ENCODE measurements at regions not wholly inside any gene's neighbourhood (a gene's known extent, or its start where the extent isn't known, plus 50 kb on each side); places are given as distances from the start of the nearest gene placed in this dataset.

DNA sequence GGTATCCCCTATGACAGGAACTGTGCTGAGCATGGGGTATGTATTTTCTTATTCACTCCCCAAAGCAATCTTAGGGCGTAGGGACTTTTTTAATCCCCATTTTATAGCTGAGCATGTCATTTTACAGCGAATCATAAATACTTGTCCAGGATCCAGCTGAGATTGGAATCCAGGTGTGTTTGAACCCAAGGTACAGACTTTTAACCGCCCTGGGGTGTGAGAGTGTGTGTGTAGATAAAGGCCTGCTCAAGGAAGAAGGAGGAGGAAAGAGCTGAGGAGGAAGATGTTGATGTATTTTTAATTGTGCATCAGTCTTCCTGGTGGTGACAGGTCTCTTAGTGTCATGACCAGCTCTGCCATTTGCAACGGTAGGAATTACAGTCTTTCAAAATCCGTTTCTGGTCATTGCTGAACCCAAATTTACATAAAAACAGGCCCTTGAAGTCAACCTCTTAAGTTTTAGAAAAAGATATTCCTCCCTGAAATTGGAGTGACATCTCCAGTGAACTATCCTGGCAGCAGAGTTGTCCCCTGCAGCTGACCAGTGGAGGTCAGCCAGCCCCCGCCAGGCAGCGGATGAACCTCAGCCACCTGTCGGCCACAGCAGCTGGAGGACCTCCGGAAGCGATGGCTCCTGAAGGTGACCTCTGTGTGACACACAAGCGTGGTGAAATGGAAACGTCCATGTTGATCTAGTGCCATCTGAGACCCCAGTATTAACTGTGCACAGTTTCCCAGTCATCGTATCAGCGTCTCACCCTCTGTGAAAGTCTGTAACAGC, 92.8 kb upstream of the MITF start:
- Histone ChIP-seq H3K4me3 (no peak overlapping the region), H3K27ac (no peak overlapping the region), H3K36me3 (no peaks in the 10 kb centered on the region), H3K9me3 (no peaks in the 10 kb centered on the region), H3K4me1 (peaks cover 10% of the 10 kb centered on the region), H3K27me3 (no peaks in the 10 kb centered on the region)
- no peak for DNase-seq (ENCODE audit: low spot score in 2 of 2)
- 89% methylated on average over 11 of the region's 14 CpGs for WGBS
- TF ChIP-seq EP300 (IDR thresholded peaks at IDR 0.05): no peak
- TF ChIP-seq POLR2AphosphoS5 (IDR thresholded peaks at IDR 0.05): no peak
- TF ChIP-seq POLR2A (IDR thresholded peaks at IDR 0.05): no peak
- TF ChIP-seq, protein P1, sequence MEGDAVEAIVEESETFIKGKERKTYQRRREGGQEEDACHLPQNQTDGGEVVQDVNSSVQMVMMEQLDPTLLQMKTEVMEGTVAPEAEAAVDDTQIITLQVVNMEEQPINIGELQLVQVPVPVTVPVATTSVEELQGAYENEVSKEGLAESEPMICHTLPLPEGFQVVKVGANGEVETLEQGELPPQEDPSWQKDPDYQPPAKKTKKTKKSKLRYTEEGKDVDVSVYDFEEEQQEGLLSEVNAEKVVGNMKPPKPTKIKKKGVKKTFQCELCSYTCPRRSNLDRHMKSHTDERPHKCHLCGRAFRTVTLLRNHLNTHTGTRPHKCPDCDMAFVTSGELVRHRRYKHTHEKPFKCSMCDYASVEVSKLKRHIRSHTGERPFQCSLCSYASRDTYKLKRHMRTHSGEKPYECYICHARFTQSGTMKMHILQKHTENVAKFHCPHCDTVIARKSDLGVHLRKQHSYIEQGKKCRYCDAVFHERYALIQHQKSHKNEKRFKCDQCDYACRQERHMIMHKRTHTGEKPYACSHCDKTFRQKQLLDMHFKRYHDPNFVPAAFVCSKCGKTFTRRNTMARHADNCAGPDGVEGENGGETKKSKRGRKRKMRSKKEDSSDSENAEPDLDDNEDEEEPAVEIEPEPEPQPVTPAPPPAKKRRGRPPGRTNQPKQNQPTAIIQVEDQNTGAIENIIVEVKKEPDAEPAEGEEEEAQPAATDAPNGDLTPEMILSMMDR (IDR thresholded peaks at IDR 0.05): no peak

DNA sequence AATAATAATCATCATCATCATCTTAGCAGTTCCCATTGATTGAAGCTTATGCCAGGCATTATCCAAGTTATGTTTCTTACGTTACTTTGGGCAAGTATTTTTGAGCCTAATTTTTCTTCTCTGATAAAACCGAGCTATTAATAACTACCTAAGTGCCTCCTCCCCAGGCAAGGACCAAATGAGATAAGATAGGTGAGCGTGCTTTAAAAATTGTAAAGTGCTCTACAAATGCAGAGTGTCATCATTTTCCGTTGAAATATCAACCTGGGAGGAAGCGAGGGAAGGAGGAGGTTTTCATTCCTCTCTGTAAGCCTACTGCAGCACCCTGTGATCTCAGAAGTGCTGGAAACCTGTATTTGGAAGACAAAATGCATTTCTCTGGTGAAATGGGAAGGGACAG, 96.7 kb upstream of the MITF start:
- no peak for DNase-seq (ENCODE audit: low spot score in 2 of 2)
- no peak overlapping the region for H3K4me3 ChIP-seq
- no peaks in the 10 kb centered on the region for H3K27me3 ChIP-seq
- no peaks in the 10 kb centered on the region for H3K36me3 ChIP-seq
- no peaks in the 10 kb centered on the region for H3K4me1 ChIP-seq
- H3K27ac ChIP-seq: no peak overlapping the region
- no peaks in the 10 kb centered on the region for H3K9me3 ChIP-seq
- TF ChIP-seq, protein P1 (IDR thresholded peaks at IDR 0.05): no peak
- TF ChIP-seq POLR2A (IDR thresholded peaks at IDR 0.05) (no peak), POLR2AphosphoS5 (IDR thresholded peaks at IDR 0.05) (no peak), EP300 (IDR thresholded peaks at IDR 0.05) (no peak)
- WGBS: 69% methylated on average over 5 of the region's 5 CpGs

DNA sequence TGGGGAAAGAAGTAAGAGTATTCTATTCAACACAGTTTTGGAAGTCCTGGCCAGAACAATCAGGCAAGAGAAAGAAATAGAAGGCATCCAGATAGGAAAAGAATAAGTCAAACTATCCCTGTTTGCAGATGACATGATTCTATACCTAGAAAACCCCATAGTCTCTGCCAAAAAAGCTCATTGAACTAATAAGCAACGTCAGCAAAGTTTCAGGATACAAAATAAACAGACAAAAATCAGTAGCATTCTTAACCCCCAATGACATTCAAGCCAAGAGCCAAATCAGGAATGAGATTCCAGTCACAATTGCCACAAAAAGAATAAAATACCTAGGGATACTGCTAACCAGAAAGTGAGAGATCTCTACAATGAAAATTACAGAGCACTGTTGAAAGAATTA, 99.4 kb upstream of the MITF start:
- Histone ChIP-seq H3K27ac (no peak overlapping the region), H3K36me3 (no peaks in the 10 kb centered on the region), H3K4me3 (no peak overlapping the region), H3K9me3 (no peaks in the 10 kb centered on the region), H3K27me3 (no peaks in the 10 kb centered on the region), H3K4me1 (no peaks in the 10 kb centered on the region)
- DNase-seq (ENCODE audit: low spot score in 2 of 2): no peak
- TF ChIP-seq POLR2A (IDR thresholded peaks at IDR 0.05) (no peak), EP300 (IDR thresholded peaks at IDR 0.05) (no peak), POLR2AphosphoS5 (IDR thresholded peaks at IDR 0.05) (no peak)
- TF ChIP-seq, protein P1 (IDR thresholded peaks at IDR 0.05): no peak
- 57% methylated on average over 1 of the region's 1 CpG for WGBS

DNA sequence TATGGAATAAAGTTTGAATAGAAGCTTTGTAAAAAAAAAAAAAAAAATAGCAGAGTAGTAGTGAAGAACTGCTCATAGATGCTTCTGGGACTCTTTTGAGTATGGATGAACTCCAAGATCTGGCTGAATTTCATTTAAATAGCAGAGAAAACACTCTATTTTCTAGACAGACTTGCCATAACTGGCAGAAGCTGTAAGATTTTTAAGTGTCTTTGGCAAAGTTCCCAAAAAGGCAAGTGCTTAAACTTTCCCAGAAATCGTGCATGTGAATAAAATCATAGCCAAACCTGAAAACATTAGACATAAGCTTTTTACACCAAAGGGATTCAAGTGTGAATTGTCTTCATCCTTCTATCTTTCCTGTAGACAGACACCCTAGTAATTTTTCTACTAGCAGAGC, 110.3 kb upstream of the MITF start:
- WGBS: 6% methylated on average over 1 of the region's 1 CpG
- Histone ChIP-seq H3K9me3 (peaks cover 13% of the 10 kb centered on the region), H3K27ac (no peak overlapping the region), H3K4me1 (no peaks in the 10 kb centered on the region), H3K4me3 (no peak overlapping the region), H3K36me3 (no peaks in the 10 kb centered on the region), H3K27me3 (no peaks in the 10 kb centered on the region)
- no peak for DNase-seq (ENCODE audit: low spot score in 2 of 2)
- TF ChIP-seq, protein P1 (IDR thresholded peaks at IDR 0.05): no peak
- TF ChIP-seq EP300 (IDR thresholded peaks at IDR 0.05) (no peak), POLR2AphosphoS5 (IDR thresholded peaks at IDR 0.05) (no peak)

DNA sequence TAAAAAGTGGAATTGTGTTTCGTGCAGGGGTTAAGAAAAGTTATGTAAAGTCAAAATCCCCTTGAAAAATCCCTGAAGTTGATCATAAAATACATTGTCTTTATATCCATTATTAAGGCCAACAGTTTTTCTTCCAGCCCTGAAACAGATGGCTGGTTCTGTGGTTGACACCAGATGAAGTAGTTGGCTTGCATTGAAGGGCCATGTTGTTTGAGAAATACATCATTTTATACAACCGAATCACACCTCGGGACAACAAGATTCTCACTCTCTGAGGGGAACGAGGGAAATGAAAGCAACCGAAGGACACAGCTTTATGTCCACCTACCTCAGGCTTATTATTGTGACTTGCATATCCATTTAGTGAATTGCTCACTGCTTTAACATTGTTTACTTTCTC, 126.0 kb upstream of the MITF start:
- H3K4me3 ChIP-seq: no peak overlapping the region
- whole genome bisulfite sequencing: 72% methylated on average over 5 of the region's 5 CpGs
- no peak for DNase-seq (ENCODE audit: low spot score in 2 of 2)
- no peaks in the 10 kb centered on the region for H3K27me3 ChIP-seq
- TF ChIP-seq EP300 (IDR thresholded peaks at IDR 0.05) (no peak), POLR2A (IDR thresholded peaks at IDR 0.05) (no peak), POLR2AphosphoS5 (IDR thresholded peaks at IDR 0.05) (no peak)
- TF ChIP-seq, protein P1 (IDR thresholded peaks at IDR 0.05): no peak
- H3K27ac ChIP-seq: no peak overlapping the region
- H3K9me3 ChIP-seq: no peaks in the 10 kb centered on the region
- H3K36me3 ChIP-seq: no peaks in the 10 kb centered on the region
- H3K4me1 ChIP-seq: no peaks in the 10 kb centered on the region
